HAP-1 (cell line): ENCODE measurements at regions not wholly inside any gene's neighbourhood (a gene's known extent, or its start where the extent isn't known, plus 50 kb on each side); places are given as distances from the start of the nearest gene placed in this dataset.

Source experiments
- DNase-seq, 2 experiments: peaks; one replicate each; pipeline ENCODE4 v3.0.0-alpha.2; 2016 to 2020; ENCODE audit warnings: low spot score in 2 of 2
- H3K27me3 ChIP-seq: fragments of 250-450 bp; sonication (Bioruptor Pico); 2 replicates; pipeline ENCODE4 v1.5.1; 2020; ENCODE audit warnings: low read depth, mild to moderate bottlenecking, moderate library complexity
- H3K36me3 ChIP-seq: fragments of 250-450 bp; sonication (Bioruptor Pico); replicated peaks from 2 replicates; pipeline ENCODE4 v1.5.1; 2020; ENCODE audit warnings: mild to moderate bottlenecking
- H3K4me1 ChIP-seq: fragments of 250-450 bp; sonication (Bioruptor Pico); 2 replicates; pipeline ENCODE4 v1.5.1; 2020; ENCODE audit warnings: mild to moderate bottlenecking
- H3K4me3 ChIP-seq: fragments of 250-450 bp; sonication (Bioruptor Pico); 2 replicates; pipeline ENCODE4 v1.5.1; 2020; ENCODE audit warnings: mild to moderate bottlenecking, moderate library complexity
- H3K9me3 ChIP-seq: fragments of 250-450 bp; sonication (Bioruptor Pico); 2 replicates; pipeline ENCODE4 v1.5.1; 2020; ENCODE audit warnings: mild to moderate bottlenecking, moderate library complexity
- in situ Hi-C: fragments of 300-500 bp; cut with MboI; formaldehyde crosslinking; loops from 3 replicates; pipeline ENCODE4 v1.14.3; 2020; ENCODE audit warnings: low sequenced_read_pairs, inconsistent platforms, mixed read lengths

- no peak for DNase-seq
- in situ Hi-C loops, result no loop called here
- Histone ChIP-seq H3K9me3 (no peaks in the 10 kb centered on the region), H3K36me3 (no peaks in the 10 kb centered on the region), H3K27me3 (peaks cover 4% of the 10 kb centered on the region; the same call in 1 of the 2 replicates), H3K4me1 (no peaks in the 10 kb centered on the region), H3K4me3 (no peak overlapping the region)
These were observed 51.1 kb upstream of the CRY1 start for GRCh38 chr12:107144441-107144840.

DNA sequence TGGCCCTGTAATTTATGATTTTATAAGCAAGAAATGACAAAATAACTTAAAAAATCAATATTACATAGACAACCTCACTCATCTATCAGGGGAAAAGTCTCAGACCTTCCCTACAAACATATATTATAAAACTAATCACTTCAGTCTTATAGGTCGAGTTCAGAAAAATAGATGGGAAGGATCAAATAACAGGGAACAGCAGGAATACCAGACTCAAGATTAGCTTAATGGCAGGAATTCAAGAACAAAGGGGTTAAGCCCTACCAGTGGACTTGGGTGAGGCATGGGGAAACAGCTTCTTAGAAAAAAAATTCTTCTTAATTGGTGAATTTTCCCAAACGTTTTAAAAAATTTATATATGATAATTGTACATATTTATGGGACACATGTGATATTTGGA, 51.6 kb upstream of the CRY1 start:
- no peak for DNase-seq
- Histone ChIP-seq H3K27me3 (peaks cover 4% of the 10 kb centered on the region; the same call in 1 of the 2 replicates), H3K4me3 (no peak overlapping the region), H3K4me1 (no peaks in the 10 kb centered on the region), H3K9me3 (no peaks in the 10 kb centered on the region), H3K36me3 (no peaks in the 10 kb centered on the region)
- in situ Hi-C loops, result no loop called here

DNA sequence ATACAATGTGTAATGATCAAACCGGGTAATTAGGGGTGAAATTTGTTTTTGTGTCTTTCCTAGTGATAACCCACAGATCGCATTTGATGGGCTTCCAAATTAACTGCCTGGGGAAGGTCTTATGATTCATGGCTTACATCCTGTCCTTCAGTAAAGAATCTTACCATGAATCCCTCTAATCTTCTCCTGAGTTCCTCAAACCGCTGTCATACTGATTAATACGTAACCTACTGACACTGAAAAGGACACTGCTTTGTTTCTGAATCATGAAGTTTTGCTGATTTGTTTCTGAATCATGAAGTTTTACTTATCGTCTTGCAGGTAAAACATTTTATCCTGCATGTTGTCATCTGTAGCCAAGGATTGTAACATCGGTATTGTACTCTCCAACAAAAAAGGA, 52.0 kb upstream of the CRY1 start:
- DNase-seq, result no peak
- in situ Hi-C loops, result no loop called here
- Histone ChIP-seq H3K4me3 (no peak overlapping the region), H3K27me3 (peaks cover 4% of the 10 kb centered on the region; the same call in 1 of the 2 replicates), H3K9me3 (no peaks in the 10 kb centered on the region), H3K36me3 (no peaks in the 10 kb centered on the region), H3K4me1 (no peaks in the 10 kb centered on the region)

- Histone ChIP-seq H3K27me3 (peaks cover 4% of the 10 kb centered on the region; the same call in 1 of the 2 replicates), H3K4me3 (no peak overlapping the region), H3K9me3 (no peaks in the 10 kb centered on the region), H3K4me1 (no peaks in the 10 kb centered on the region), H3K36me3 (no peaks in the 10 kb centered on the region)
- in situ Hi-C loops, result no loop called here
- no peak for DNase-seq
These were observed 54.8 kb upstream of the CRY1 start for GRCh38 chr12:107148107-107148506.

DNA sequence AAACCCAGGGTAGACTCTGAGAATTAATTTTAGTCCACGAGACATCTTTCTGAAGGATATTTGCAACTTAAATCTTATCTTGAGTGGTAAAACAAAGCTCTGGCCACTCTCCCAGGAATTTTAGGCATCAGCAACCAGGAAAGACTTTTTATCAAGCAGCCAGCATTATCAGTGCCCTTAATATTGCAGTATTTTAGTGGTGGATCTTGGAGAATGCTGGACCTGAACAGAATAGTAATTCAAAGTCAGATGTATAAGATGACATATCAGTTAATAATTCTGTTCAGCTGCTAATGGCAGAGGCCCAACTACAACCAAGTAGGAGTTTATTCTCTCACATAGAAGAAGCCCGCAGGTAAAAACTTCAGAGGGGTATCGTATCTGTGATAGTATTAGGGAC, 59.0 kb upstream of the CRY1 start:
- Histone ChIP-seq H3K36me3 (no peaks in the 10 kb centered on the region), H3K27me3 (peaks cover 13% of the 10 kb centered on the region), H3K4me3 (no peak overlapping the region), H3K4me1 (no peaks in the 10 kb centered on the region), H3K9me3 (no peaks in the 10 kb centered on the region)
- no peak for DNase-seq
- in situ Hi-C loops, result no loop called here

- Histone ChIP-seq H3K4me1 (no peaks in the 10 kb centered on the region), H3K9me3 (no peaks in the 10 kb centered on the region), H3K27me3 (peaks cover 24% of the 10 kb centered on the region), H3K36me3 (no peaks in the 10 kb centered on the region), H3K4me3 (no peak overlapping the region)
- in situ Hi-C loops, result no loop called here
- no peak for DNase-seq
These were observed 66.1 kb upstream of the CRY1 start for GRCh38 chr12:107159384-107159900.

- H3K27me3 ChIP-seq, result peaks cover 10% of the 10 kb centered on the region
- H3K4me1 ChIP-seq, result no peaks in the 10 kb centered on the region
- H3K36me3 ChIP-seq, result no peaks in the 10 kb centered on the region
- H3K9me3 ChIP-seq, result no peaks in the 10 kb centered on the region
- no peak for DNase-seq
- no peak overlapping the region for H3K4me3 ChIP-seq
- in situ Hi-C loops, result no loop called here
These were observed 70.1 kb upstream of the CRY1 start for GRCh38 chr12:107163413-107163812.

GRCh38 chr12:107164392-107164791, 71.0 kb upstream of the CRY1 start:
- no peaks in the 10 kb centered on the region for H3K9me3 ChIP-seq
- DNase-seq, result no peak
- in situ Hi-C loops, result no loop called here

DNA sequence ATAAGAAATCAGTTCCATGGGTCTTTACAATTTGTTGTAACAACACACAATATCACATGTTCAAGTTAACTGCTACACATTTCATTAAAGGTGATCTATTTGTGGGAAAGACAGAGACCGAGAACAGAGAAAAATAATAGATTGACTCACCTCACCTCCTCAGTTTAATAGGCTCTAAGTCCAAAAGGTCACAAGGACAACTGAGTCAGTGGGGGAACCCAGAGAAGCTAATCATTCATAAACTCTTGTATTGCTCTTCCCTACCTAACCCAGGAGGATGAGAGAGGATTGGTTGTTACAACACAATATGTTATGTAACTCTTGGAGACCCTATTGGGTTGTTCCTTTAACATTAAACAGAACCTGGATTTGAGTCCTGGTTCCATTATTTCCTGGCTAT, 72.2 kb upstream of the CRY1 start:
- DNase-seq, result no peak
- in situ Hi-C loops, result no loop called here
- Histone ChIP-seq H3K9me3 (no peaks in the 10 kb centered on the region), H3K27me3 (peaks cover 6% of the 10 kb centered on the region; the same call in 1 of the 2 replicates), H3K4me3 (no peak overlapping the region), H3K4me1 (no peaks in the 10 kb centered on the region), H3K36me3 (no peaks in the 10 kb centered on the region)

More at GRCh38 chr12:107164392-107164791, 71.0 kb upstream of the CRY1 start:
- Histone ChIP-seq H3K4me1 (no peaks in the 10 kb centered on the region), H3K27me3 (peaks cover 6% of the 10 kb centered on the region; the same call in 1 of the 2 replicates), H3K36me3 (no peaks in the 10 kb centered on the region), H3K4me3 (no peak overlapping the region)

GRCh38 chr12:107167756-107168155, 74.4 kb upstream of the CRY1 start:
- in situ Hi-C loops, result no loop called here
- no peak for DNase-seq

GRCh38 chr12:107169200-107169599, 75.9 kb upstream of the CRY1 start:
- Histone ChIP-seq H3K36me3 (no peaks in the 10 kb centered on the region), H3K27me3 (0 out of 2 replicates have a peak, but pooled peaks cover 3% of the 10 kb centered on the region), H3K4me1 (no peaks in the 10 kb centered on the region), H3K4me3 (no peak overlapping the region), H3K9me3 (no peaks in the 10 kb centered on the region)
- DNase-seq, result no peak
- in situ Hi-C loops, result no loop called here

More at GRCh38 chr12:107167756-107168155, 74.4 kb upstream of the CRY1 start:
- Histone ChIP-seq H3K4me1 (no peaks in the 10 kb centered on the region), H3K9me3 (no peaks in the 10 kb centered on the region), H3K4me3 (no peak overlapping the region), H3K36me3 (no peaks in the 10 kb centered on the region), H3K27me3 (0 out of 2 replicates have a peak, but pooled peaks cover 3% of the 10 kb centered on the region)

DNA sequence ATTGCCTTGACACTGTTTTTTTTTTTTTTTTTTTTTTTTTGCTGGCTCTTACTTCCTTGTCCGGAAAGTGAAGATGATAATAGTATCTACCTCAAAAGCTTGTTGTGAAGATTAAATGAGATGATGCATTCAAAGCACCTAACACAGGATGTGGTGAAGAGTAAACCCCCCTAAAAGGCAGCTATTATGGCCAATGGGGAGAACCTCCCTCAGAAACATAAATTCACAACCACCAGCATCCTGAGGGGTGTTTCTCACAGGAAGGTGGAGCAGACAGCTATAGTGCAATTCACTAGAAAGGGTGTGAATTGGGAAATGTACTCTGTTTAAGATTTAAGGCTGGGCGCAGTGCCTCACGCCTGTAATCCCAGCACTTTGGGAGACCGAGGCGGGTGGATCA, 85.4 kb upstream of the CRY1 start:
- H3K36me3 ChIP-seq, result no peaks in the 10 kb centered on the region
- H3K27me3 ChIP-seq, result no peaks in the 10 kb centered on the region
- H3K4me1 ChIP-seq, result no peaks in the 10 kb centered on the region
- in situ Hi-C loops, result no loop called here
- DNase-seq, result no peak
- no peaks in the 10 kb centered on the region for H3K9me3 ChIP-seq
- H3K4me3 ChIP-seq, result no peak overlapping the region

DNA sequence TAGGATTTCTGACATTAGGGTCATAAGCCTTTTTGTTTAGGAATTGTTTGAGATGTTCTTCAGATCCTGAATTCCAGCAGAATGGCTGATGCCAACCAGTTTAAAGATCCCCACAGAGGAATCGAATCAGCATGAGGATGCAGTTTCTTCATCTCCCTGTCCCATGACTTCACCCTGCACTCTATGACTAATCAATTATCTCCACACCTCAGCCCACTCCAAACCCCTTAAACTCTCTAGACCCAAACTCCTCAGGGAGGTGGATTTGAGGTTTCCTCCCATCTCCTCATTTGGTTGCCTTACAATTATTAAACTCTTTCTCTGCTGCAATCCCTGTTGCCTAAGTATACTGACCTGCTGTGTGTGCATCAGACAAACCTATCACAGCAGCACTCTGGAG, 86.5 kb upstream of the CRY1 start:
- in situ Hi-C loops, result no loop called here

GRCh38 chr12:107180272-107180671, 86.9 kb upstream of the CRY1 start:
- Histone ChIP-seq H3K4me1 (no peaks in the 10 kb centered on the region), H3K4me3 (no peak overlapping the region), H3K36me3 (no peaks in the 10 kb centered on the region), H3K27me3 (no peaks in the 10 kb centered on the region), H3K9me3 (no peaks in the 10 kb centered on the region)
- no peak for DNase-seq
- in situ Hi-C loops, result no loop called here

More for the DNA sequence above, 86.5 kb upstream of the CRY1 start:
- Histone ChIP-seq H3K4me1 (no peaks in the 10 kb centered on the region), H3K9me3 (no peaks in the 10 kb centered on the region), H3K36me3 (no peaks in the 10 kb centered on the region), H3K27me3 (no peaks in the 10 kb centered on the region), H3K4me3 (no peak overlapping the region)
- DNase-seq, result no peak

DNA sequence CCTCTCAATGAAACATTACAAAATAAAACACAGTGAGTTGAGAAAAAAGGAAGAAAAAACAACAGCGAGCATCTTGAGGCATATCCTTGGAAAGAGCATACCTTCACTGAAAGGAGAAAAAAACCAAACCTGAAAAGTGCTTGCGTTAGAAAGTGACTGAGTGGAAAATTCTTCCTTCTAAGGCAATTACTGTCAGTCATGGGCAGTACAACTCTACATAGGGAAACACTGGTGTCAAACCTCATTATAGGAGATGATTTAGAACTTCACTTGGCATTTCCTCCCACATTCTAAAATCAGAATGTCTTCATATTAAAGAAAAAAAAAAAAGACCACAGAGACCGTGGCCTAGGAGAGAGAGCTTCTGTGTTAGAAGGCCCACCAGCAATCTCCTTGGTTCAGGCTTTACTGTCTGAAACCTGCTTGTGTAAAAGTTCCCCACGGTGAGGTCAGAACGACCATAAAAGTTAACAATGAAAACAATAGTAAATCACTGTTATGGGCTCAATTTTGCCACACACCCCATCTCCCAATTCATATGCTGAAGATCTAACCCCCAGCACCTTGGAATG, 91.1 kb upstream of the CRY1 start:
- Histone ChIP-seq H3K4me3 (no peak overlapping the region), H3K9me3 (no peaks in the 10 kb centered on the region; the same call in 1 of the 2 replicates), H3K27me3 (no peaks in the 10 kb centered on the region), H3K36me3 (no peaks in the 10 kb centered on the region), H3K4me1 (no peaks in the 10 kb centered on the region)
- no peak for DNase-seq
- in situ Hi-C loops, result no loop called here
